K562 (cell line): ENCODE measurements at regions not wholly inside any gene's neighbourhood (a gene's known extent, or its start where the extent isn't known, plus 50 kb on each side); places are given as distances from the start of the nearest gene placed in this dataset.

Experiments
- ATAC-seq: fragments of 200-7000 bp; cut with Tn5 transposase; 3 replicates; pipeline ENCODE4 v1.9.1; 2020; ENCODE audit warnings: moderate library complexity
- BruUV-seq: library from RNA; stranded (reverse); fragments of 400-500 nt; replicated peaks from 2 replicates; lab custom pipeline; 2021; lab: Mats Ljungman, UMichigan
- CTCF ChIA-PET: fragments of 300-600 bp; formaldehyde crosslinking; extraction: SDS; loops from one replicate; lab custom pipeline; 2021; ENCODE audit warnings: low intra/inter-chr PET ratio; lab: Yijun Ruan, JAX
- POLR2A ChIA-PET: fragments of 300-600, 350-650 bp; sonication (Branson Sonifier 250); formaldehyde crosslinking; extraction: SDS; loops from one replicate; lab custom pipeline; 2021; ENCODE audit warnings: antibody characterized with exemption, inconsistent platforms; lab: Yijun Ruan, JAX
- DNase-seq, 4 experiments: peaks; one replicate each; pipeline versions ENCODE4 v3.0.0 to v3.0.0-alpha.2; 2011 to 2018; ENCODE audit warnings: low spot score in 3 of 4, mixed read lengths in 3 of 4; ENCODE audit errors: extremely low read depth in 1 of 4
- FAIRE-seq: peaks from 2 replicates; lab custom pipeline; 2011; peaks lifted over from hg19 to GRCh38; lab: Jason Lieb, UNC
- H2AFZ ChIP-seq: 2 replicates; pipeline ENCODE4 v1.6.0; 2011; ENCODE audit warnings: low read depth, low read length, control low read depth, inconsistent platforms
- H3K27ac ChIP-seq: fragments of 200-600 bp; 3 replicates; pipeline ENCODE4 v1.8.0; 2011; ENCODE audit warnings: low read depth, mild to moderate bottlenecking, control low read depth, inconsistent platforms, low read length, moderate library complexity, mixed read lengths; ENCODE audit errors: extremely low read depth
- H3K27me3 ChIP-seq, 2 experiments: fragments of 300-600 bp in 1 of 2; 2 replicates in 1 of 2; 3 replicates in 1 of 2; pipeline versions ENCODE4 v1.6.0 to v1.8.0; 2011; ENCODE audit warnings: inconsistent platforms in 2 of 2, low read length in 2 of 2, mild to moderate bottlenecking in 1 of 2, mixed read lengths in 1 of 2, moderate library complexity in 1 of 2; ENCODE audit not compliant: control insufficient read depth in 2 of 2, insufficient read depth in 2 of 2
- H3K36me3 ChIP-seq: fragments of 300-600 bp; 3 replicates; pipeline ENCODE4 v1.8.0; 2011; ENCODE audit warnings: mild to moderate bottlenecking, low read length, inconsistent platforms; ENCODE audit not compliant: control insufficient read depth, insufficient read depth
- H3K4me1 ChIP-seq, 2 experiments: fragments of 200-600 bp in 1 of 2; replicated peaks in 1 of 2; 2 replicates in 1 of 2; 3 replicates in 1 of 2; pipeline versions ENCODE4 v1.5.1 to v1.8.0; 2011; ENCODE audit warnings: inconsistent platforms in 2 of 2, low read length in 2 of 2, mild to moderate bottlenecking in 1 of 2, mixed read lengths in 1 of 2, moderate library complexity in 1 of 2; ENCODE audit not compliant: control insufficient read depth in 2 of 2, insufficient read depth in 2 of 2
- H3K4me2 ChIP-seq: 2 replicates; pipeline ENCODE4 v1.6.1; 2011; ENCODE audit warnings: low read length, control low read depth, inconsistent platforms, mixed read lengths; ENCODE audit not compliant: insufficient read depth
- H3K4me3 ChIP-seq: fragments of 200-600 bp; sonication (generic), shearing (Covaris generic); 2 replicates; pipeline ENCODE4 v1.5.1; 2016; ENCODE audit warnings: control low read depth, inconsistent platforms
- H3K79me2 ChIP-seq: fragments of 200-600 bp; 3 replicates; pipeline ENCODE4 v1.8.0; 2011; ENCODE audit warnings: low read length, inconsistent platforms; ENCODE audit not compliant: control insufficient read depth, insufficient read depth
- H3K9ac ChIP-seq, 2 experiments: 2 replicates each; pipeline versions ENCODE4 v1.6.0 to v1.6.1; 2011; ENCODE audit warnings: low read depth in 2 of 2, low read length in 2 of 2, control low read depth in 1 of 2, inconsistent platforms in 1 of 2, mild to moderate bottlenecking in 1 of 2, mixed read lengths in 1 of 2; ENCODE audit not compliant: insufficient read depth in 1 of 2
- H3K9me1 ChIP-seq: one replicate; pipeline ENCODE4 v1.6.0; 2011; ENCODE audit warnings: inconsistent platforms, mild to moderate bottlenecking, low read length, moderate library complexity; ENCODE audit not compliant: control insufficient read depth, insufficient read depth
- H3K9me3 ChIP-seq: replicated peaks from 2 replicates; pipeline ENCODE4 v1.5.1; 2011; ENCODE audit warnings: low read depth, low read length, inconsistent platforms; ENCODE audit not compliant: control insufficient read depth, insufficient read depth
- H4K20me1 ChIP-seq: replicated peaks from 2 replicates; pipeline ENCODE4 v1.6.1; 2011; ENCODE audit warnings: low read length, inconsistent platforms, mixed read lengths; ENCODE audit not compliant: control insufficient read depth, insufficient read depth
- ADNP ChIP-seq: fragments of 200-800 bp; sonication (Bioruptor generic); IDR thresholded peaks from 2 replicates; pipeline ENCODE4 v1.6.1; 2016; ENCODE audit warnings: missing genetic modification characterization, missing compliant biosample characterization
- GATA2 ChIP-seq: sonication (generic); formaldehyde crosslinking; IDR thresholded peaks from 2 replicates; pipeline ENCODE4 v1.4.0; 2020; ENCODE audit warnings: mild to moderate bottlenecking, missing genetic modification reagents
- KAT8 ChIP-seq: fragments of 450-650 bp; IDR thresholded peaks from 2 replicates; pipeline ENCODE4 v1.6.1; 2016; ENCODE audit warnings: low read depth, mild to moderate bottlenecking
- PTRF ChIP-seq: fragments of 450-650 bp; IDR thresholded peaks from 2 replicates; pipeline ENCODE4 v1.6.1; 2016; ENCODE audit warnings: mild to moderate bottlenecking, missing genetic modification characterization, missing compliant biosample characterization
- TFAM ChIP-seq: fragments of 250-450 bp; sonication (Bioruptor Pico); conservative IDR thresholded peaks from 2 replicates; pipeline ENCODE4 v1.5.0; 2021; ENCODE audit warnings: mild to moderate bottlenecking, moderate library complexity
- ZNF280A ChIP-seq: fragments of 450-650 bp; IDR thresholded peaks from 2 replicates; pipeline ENCODE4 v1.6.1; 2018; ENCODE audit warnings: mild to moderate bottlenecking, low read depth; ENCODE audit not compliant: partially characterized antibody
- ZNF444 ChIP-seq: fragments of 250-450 bp; sonication (Bioruptor Pico); IDR thresholded peaks from 2 replicates; pipeline ENCODE4 v1.4.0; 2020; ENCODE audit warnings: mild to moderate bottlenecking, moderate library complexity
- WGBS: fragments of 100-300 bp; shearing (Covaris generic); methylation state at CpG from one replicate; pipeline ENCODE4 v1.1.6; 2016; ENCODE audit warnings: low coverage, mixed read lengths; ENCODE audit not compliant: insufficient coverage; ENCODE audit errors: missing lambda C conversion rate; 5-methylcytosine and 5-hydroxymethylcytosine counted together
- in situ Hi-C: fragments of 300-500 bp; cut with MboI; formaldehyde crosslinking; loops from 4 replicates; pipeline ENCODE4 v1.15.0; 2018; ENCODE audit warnings: inconsistent platforms, mixed read lengths
- intact Hi-C: fragments of 100-400 bp; cut with micrococcal nuclease; formaldehyde crosslinking; loops from 2 replicates; pipeline ENCODE4 v1.14.2; 2022

GRCh38 chr10:10642751-10643150 is 374.9 kb upstream of the CELF2 start:
- Histone ChIP-seq H4K20me1 (no peaks in the 10 kb centered on the region), H3K36me3 (no peaks in the 10 kb centered on the region), H3K4me2 (no peak overlapping the region), H3K27ac (no peak overlapping the region), H3K9me1 (no peaks in the 10 kb centered on the region), H3K4me1 (no peaks in the 10 kb centered on the region), H3K9me3 (0 out of 2 replicates have a peak, but pooled peaks cover 2% of the 10 kb centered on the region), H3K79me2 (no peaks in the 10 kb centered on the region), H3K4me3 (no peak overlapping the region), H3K27me3 (no peaks in the 10 kb centered on the region), H2AFZ (no peak overlapping the region), H3K9ac (no peak overlapping the region)
- FAIRE-seq (no peak), ATAC-seq (no peak), DNase-seq (no peak)
- no TSS peak for BruUV-seq
- no peak for TF ChIP-seq ZNF280A
- no peak for TF ChIP-seq KAT8
- no peak for TF ChIP-seq ADNP (tag)
- no peak for TF ChIP-seq ZNF444
- TF ChIP-seq TFAM (CRISPR knock-in tag): no peak
- no peak for TF ChIP-seq PTRF (tag)
- TF ChIP-seq GATA2: no peak
- WGBS: 0% methylated on average over 2 of the region's 2 CpGs
- in situ Hi-C loops: no loop called here
- ChIA-PET POLR2A (no interaction called here), CTCF (no interaction called here)
- intact Hi-C loops: no loop called here
